MCF 10A (cell line): ENCODE measurements at regions not wholly inside any gene's neighbourhood (a gene's known extent, or its start where the extent isn't known, plus 50 kb on each side); places are given as distances from the start of the nearest gene placed in this dataset.

Experiments used
- BruUV-seq: library from RNA; stranded (reverse); fragments of 400-500 nt; replicated peaks from 2 replicates; lab custom pipeline; 2021; lab: Mats Ljungman, UMichigan
- CTCF ChIA-PET: fragments of 300-600 bp; sonication (Branson Sonifier 250); formaldehyde crosslinking; extraction: SDS; loops from one replicate; lab custom pipeline; 2021; ENCODE audit warnings: antibody characterized with exemption, inconsistent platforms; lab: Yijun Ruan, JAX
- POLR2A ChIA-PET: fragments of 300-600, 350-650 bp; sonication (Branson Sonifier 250); formaldehyde crosslinking; extraction: SDS; loops from one replicate; lab custom pipeline; 2020; ENCODE audit warnings: antibody characterized with exemption, inconsistent platforms; lab: Yijun Ruan, JAX
- DNase-seq: peaks from one replicate; pipeline ENCODE4 v3.0.0-alpha.2; 2018; ENCODE audit not compliant: unreplicated experiment
- H3K27ac Mint-ChIP-seq: one replicate; pipeline ENCODE4 v1.8.0; 2022; ENCODE audit warnings: mild to moderate bottlenecking, low read depth, mixed read lengths; ENCODE audit not compliant: unreplicated experiment
- H3K27me3 Mint-ChIP-seq: one replicate; pipeline ENCODE4 v1.8.0; 2022; ENCODE audit warnings: mixed read lengths; ENCODE audit not compliant: insufficient read depth, unreplicated experiment
- H3K36me3 Mint-ChIP-seq: one replicate; pipeline ENCODE4 v1.8.0; 2022; ENCODE audit warnings: mild to moderate bottlenecking, moderate library complexity, mixed read lengths; ENCODE audit not compliant: insufficient read depth, unreplicated experiment
- H3K4me1 Mint-ChIP-seq: one replicate; pipeline ENCODE4 v1.8.0; 2022; ENCODE audit warnings: mixed read lengths; ENCODE audit not compliant: insufficient read depth, unreplicated experiment
- H3K4me3 Mint-ChIP-seq: one replicate; pipeline ENCODE4 v1.8.0; 2022; ENCODE audit warnings: mild to moderate bottlenecking, moderate library complexity, mixed read lengths; ENCODE audit not compliant: unreplicated experiment
- H3K9me3 Mint-ChIP-seq: one replicate; pipeline ENCODE4 v1.8.0; 2022; ENCODE audit warnings: mixed read lengths; ENCODE audit not compliant: unreplicated experiment
- CTCF ChIP-seq: fragments of 200-600 bp; IDR thresholded peaks from one replicate; pipeline ENCODE4 v1.8.0; 2022; ENCODE audit warnings: antibody characterized with exemption, mild to moderate bottlenecking; ENCODE audit not compliant: unreplicated experiment
- intact Hi-C: fragments of 100-400 bp; cut with micrococcal nuclease; formaldehyde crosslinking; loops from 2 replicates; pipeline ENCODE4 v1.14.1; 2022

DNA sequence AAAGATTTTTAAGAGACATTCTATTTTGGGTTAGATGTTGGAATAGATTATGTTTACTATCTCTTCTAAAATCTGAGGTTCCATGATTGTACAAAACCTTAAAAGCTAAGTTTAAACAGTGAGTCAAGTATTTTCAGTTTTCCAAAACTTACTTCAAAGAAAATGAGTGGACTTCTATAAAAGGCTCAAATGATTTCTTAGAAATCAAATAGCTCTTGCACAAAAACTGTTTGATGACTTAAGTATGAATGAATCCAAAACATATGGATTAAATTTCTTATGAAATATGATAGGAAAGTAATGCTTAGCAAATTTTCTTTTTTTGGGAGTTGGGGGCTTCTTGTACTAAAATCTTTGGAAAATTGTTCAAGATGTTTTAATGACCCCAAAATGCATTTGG lies 837.3 kb upstream of the SLC35B3 start:
- POLR2A ChIA-PET = no interaction called here
- no TSS peak for BruUV-seq
- Mint-ChIP-seq H3K9me3 (no peaks in the 10 kb centered on the region), H3K4me3 (no peak overlapping the region), H3K27ac (no peak overlapping the region), H3K27me3 (no peaks in the 10 kb centered on the region), H3K36me3 (no peaks in the 10 kb centered on the region), H3K4me1 (no peaks in the 10 kb centered on the region)
- TF ChIP-seq CTCF = no peak
- DNase-seq = no peak
- intact Hi-C loops = no loop called here
- CTCF ChIA-PET = interaction anchor here (0.8 to 1.8 kb wide), 2 partner anchors 20 to 290 kb away, joined by 3 to 5 read pairs; no protein-coding TSS in a partner anchor

- POLR2A ChIA-PET = no interaction called here
- no peak for DNase-seq
- CTCF ChIA-PET = no interaction called here
- no peak for TF ChIP-seq CTCF
- no TSS peak for BruUV-seq
- Mint-ChIP-seq H3K4me3 (no peak overlapping the region), H3K4me1 (no peaks in the 10 kb centered on the region), H3K27ac (no peak overlapping the region), H3K27me3 (no peaks in the 10 kb centered on the region), H3K36me3 (no peaks in the 10 kb centered on the region), H3K9me3 (peaks cover 4% of the 10 kb centered on the region)
- intact Hi-C loops = no loop called here
These were observed 831.4 kb upstream of the SLC35B3 start for GRCh38 chr6:9266741-9267140.

- Mint-ChIP-seq H3K36me3 (no peaks in the 10 kb centered on the region), H3K4me3 (no peak overlapping the region), H3K9me3 (peaks cover 7% of the 10 kb centered on the region), H3K27ac (no peak overlapping the region), H3K4me1 (no peaks in the 10 kb centered on the region), H3K27me3 (no peaks in the 10 kb centered on the region)
- no peak for TF ChIP-seq CTCF
- CTCF ChIA-PET = interaction anchor here (1.4 kb wide), 1 partner anchor 514 kb away, joined by 4 read pairs; no protein-coding TSS in a partner anchor
- no peak for DNase-seq
- POLR2A ChIA-PET = no interaction called here
- intact Hi-C loops = no loop called here
- BruUV-seq = no TSS peak
These were observed 821.9 kb upstream of the SLC35B3 start for GRCh38 chr6:9257215-9257614.

GRCh38 chr6:9254251-9254650 lies 818.9 kb upstream of the SLC35B3 start:
- no peaks in the 10 kb centered on the region for H3K27me3 Mint-ChIP-seq
- TF ChIP-seq CTCF = no peak
- H3K36me3 Mint-ChIP-seq = no peaks in the 10 kb centered on the region
- no peaks in the 10 kb centered on the region for H3K9me3 Mint-ChIP-seq
- DNase-seq = no peak
- no TSS peak for BruUV-seq
- no peak overlapping the region for H3K4me3 Mint-ChIP-seq
- intact Hi-C loops = loop anchor here (5.0 kb wide), 3 partner anchors 158 to 828 kb away; no protein-coding TSS in a partner anchor
- H3K4me1 Mint-ChIP-seq = no peaks in the 10 kb centered on the region
- ChIA-PET CTCF (no interaction called here), POLR2A (interaction anchor here (1.5 kb wide), 1 partner anchor 1161 kb away, joined by 3 read pairs; the partner anchor contains the start of gene TFAP2A)
- H3K27ac Mint-ChIP-seq = no peak overlapping the region
